ENCODE measurements at regions not wholly inside any gene's neighbourhood (a gene's known extent, or its start where the extent isn't known, plus 50 kb on each side); places are given as distances from the start of the nearest gene placed in this dataset.

GRCh38 chr5:9786380-9787360 lies 156.5 kb upstream of the TAS2R1 start:
- no peak for TF ChIP-seq CTCF (IDR thresholded peaks at IDR 0.05; ENCODE audit: low read depth, low read length)
- H3K4me3 ChIP-seq (ENCODE audit: low read depth, low read length) = no peak overlapping the region

- H3K4me3 ChIP-seq (ENCODE audit: low read depth, low read length) = no peak overlapping the region
- no peak for TF ChIP-seq CTCF (IDR thresholded peaks at IDR 0.05; ENCODE audit: low read depth, low read length)
These were observed 155.6 kb upstream of the TAS2R1 start for GRCh38 chr5:9785751-9786150.

- no peak overlapping the region for H3K4me3 ChIP-seq (ENCODE audit: low read depth, low read length)
- no peak for TF ChIP-seq CTCF (IDR thresholded peaks at IDR 0.05; ENCODE audit: low read depth, low read length)
These were observed 154.1 kb upstream of the TAS2R1 start for GRCh38 chr5:9784231-9784630.

- TF ChIP-seq CTCF (IDR thresholded peaks at IDR 0.05; ENCODE audit: low read depth, low read length) = no peak
- no peak overlapping the region for H3K4me3 ChIP-seq (ENCODE audit: low read depth, low read length)
These were observed 152.8 kb upstream of the TAS2R1 start for GRCh38 chr5:9782826-9783560.

GRCh38 chr5:9781890-9782289 lies 151.7 kb upstream of the TAS2R1 start:
- no peak for TF ChIP-seq CTCF (IDR thresholded peaks at IDR 0.05; ENCODE audit: low read depth, low read length)
- H3K4me3 ChIP-seq (ENCODE audit: low read depth, low read length) = no peak overlapping the region

- TF ChIP-seq CTCF (IDR thresholded peaks at IDR 0.05; ENCODE audit: low read depth, low read length) = no peak
- no peak overlapping the region for H3K4me3 ChIP-seq (ENCODE audit: low read depth, low read length)
These were observed 151.1 kb upstream of the TAS2R1 start for GRCh38 chr5:9781275-9781674.

GRCh38 chr5:9780501-9780900 lies 150.3 kb upstream of the TAS2R1 start:
- TF ChIP-seq CTCF (IDR thresholded peaks at IDR 0.05; ENCODE audit: low read depth, low read length) = no peak
- no peak overlapping the region for H3K4me3 ChIP-seq (ENCODE audit: low read depth, low read length)

Data from WI38 (cell line).